ENCODE measurements at regions not wholly inside any gene's neighbourhood (a gene's known extent, or its start where the extent isn't known, plus 50 kb on each side); places are given as distances from the start of the nearest gene placed in this dataset.

DNA sequence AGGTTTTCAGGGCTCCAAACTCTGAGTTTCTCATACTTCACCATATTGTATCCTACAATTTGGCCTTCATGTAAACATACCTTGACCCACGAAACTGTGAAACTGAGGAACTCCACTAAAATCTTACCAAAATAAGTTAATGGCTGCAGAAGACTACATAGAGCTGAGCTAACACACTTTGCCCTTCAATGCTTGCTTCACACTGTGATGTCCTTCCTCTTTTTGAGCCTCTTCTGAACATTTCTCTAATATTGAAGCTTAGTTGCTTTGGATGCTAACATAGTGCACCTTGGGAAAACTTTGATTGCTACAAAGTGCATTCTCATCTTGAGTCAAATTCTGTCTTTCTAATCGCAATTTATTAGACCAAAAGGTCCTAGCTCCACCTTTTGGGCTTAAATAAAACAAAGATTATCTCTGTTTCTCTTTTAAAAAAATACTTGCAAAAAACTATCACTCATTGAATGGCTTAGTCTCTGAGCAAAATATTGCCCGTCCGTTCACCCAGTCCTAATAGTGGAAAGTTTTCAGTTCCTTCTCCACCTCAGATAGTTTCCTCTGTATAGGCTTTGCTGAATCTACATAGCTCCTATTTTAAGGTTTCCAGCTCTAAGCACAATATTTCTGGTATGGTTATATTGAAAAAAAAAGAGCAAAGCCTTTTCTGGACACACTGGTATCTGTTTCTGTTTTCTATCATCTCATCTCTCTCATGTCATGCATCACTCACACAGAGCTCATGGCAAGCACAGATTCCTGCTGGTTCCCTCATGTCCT, 494.6 kb downstream of the RFPL4B start:
- dilution Hi-C loops (cut with MboI; ENCODE audit: extremely low pct_ligation_motif_present, low sequenced_read_pairs): no loop called here
- H3K27me3 ChIP-seq (ENCODE audit: control insufficient read depth in 2 of 2, insufficient read depth in 2 of 2, low read length in 2 of 2): no peaks in the 10 kb centered on the region
- ChIA-PET CTCF (interaction anchor here (0.7 to 1.6 kb wide), 4 partner anchors 11 to 1017 kb away, joined by 3 to 7 read pairs (median 3); no protein-coding TSS in a partner anchor), POLR2A (no interaction called here)
- no peaks in the 10 kb centered on the region for H4K20me1 ChIP-seq (replicated peaks; ENCODE audit: control insufficient read depth, extremely low read depth, insufficient read depth, low read length)
- H3K79me2 ChIP-seq (ENCODE audit: control insufficient read depth, insufficient read depth, low read length): no peaks in the 10 kb centered on the region
- no peak for TF ChIP-seq MYC (IDR thresholded peaks at IDR 0.05; ENCODE audit: low read depth, low read length)
- TF ChIP-seq FOS (IDR thresholded peaks at IDR 0.05; ENCODE audit: borderline replicate concordance, insufficient read depth, low read length): no peak
- no peak for TF ChIP-seq GATA2 (IDR thresholded peaks at IDR 0.05; ENCODE audit: insufficient read depth, insufficient read length, low read depth, low read length)
- no peak overlapping the region for H3K4me3 ChIP-seq (replicated peaks in 1 of 3; ENCODE audit: insufficient read depth in 1 of 3, low read depth in 1 of 3, low read length in 3 of 3)
- DNase-seq (ENCODE audit: low read depth, low spot score) (no peak), FAIRE-seq (peak; percentile 48)
- no peak overlapping the region for H3K9ac ChIP-seq (replicated peaks; ENCODE audit: extremely low read depth, insufficient read depth, low read length)
- H3K9me3 ChIP-seq (replicated peaks; ENCODE audit: control insufficient read depth, insufficient read depth, low read length): no peaks in the 10 kb centered on the region
- intact Hi-C loops (cut with micrococcal nuclease): no loop called here
- no peaks in the 10 kb centered on the region for H3K4me1 ChIP-seq (ENCODE audit: control insufficient read depth, extremely low read depth, insufficient read depth, low read length)
- H3K36me3 ChIP-seq (ENCODE audit: control insufficient read depth in 2 of 2, extremely low read depth in 1 of 2, insufficient read depth in 2 of 2, low read length in 2 of 2): no peaks in the 10 kb centered on the region
- BruUV-seq (replicated peaks): no TSS peak
- H3K9me1 ChIP-seq (replicated peaks; ENCODE audit: control insufficient read depth, extremely low read depth, insufficient read depth, low read length): no peaks in the 10 kb centered on the region
- no peak overlapping the region for H3K27ac ChIP-seq (ENCODE audit: insufficient read depth, low read depth, low read length)
- no peak overlapping the region for H3K4me2 ChIP-seq (ENCODE audit: insufficient read depth, low read length)
- H2AFZ ChIP-seq (ENCODE audit: low read depth, low read length): no peak overlapping the region

DNA sequence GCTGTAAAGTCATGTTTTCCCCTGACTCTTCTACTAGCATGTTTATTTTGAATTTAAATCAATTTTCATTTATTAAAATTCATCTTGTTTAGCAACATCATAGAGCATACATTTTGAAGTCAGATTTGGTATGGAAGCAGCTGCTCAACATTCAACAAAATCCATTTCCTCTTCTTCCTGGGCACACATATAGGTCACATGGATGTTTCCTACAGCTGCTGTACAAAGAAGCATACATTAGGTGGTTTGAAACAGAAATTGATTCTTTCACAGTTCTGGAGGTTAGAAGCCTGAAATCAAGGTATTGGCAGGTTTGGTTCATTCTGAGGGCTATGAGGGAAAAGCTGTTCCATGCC, 495.2 kb downstream of the RFPL4B start:
- intact Hi-C loops (cut with micrococcal nuclease) (no loop called here), dilution Hi-C loops (cut with MboI; ENCODE audit: extremely low pct_ligation_motif_present, low sequenced_read_pairs) (no loop called here)
- H3K4me1 ChIP-seq (ENCODE audit: control insufficient read depth, extremely low read depth, insufficient read depth, low read length): no peaks in the 10 kb centered on the region
- ChIA-PET CTCF (interaction anchor here (0.7 to 1.6 kb wide), 4 partner anchors 12 to 1017 kb away, joined by 3 to 7 read pairs (median 3); no protein-coding TSS in a partner anchor), POLR2A (no interaction called here)
- no peaks in the 10 kb centered on the region for H3K9me1 ChIP-seq (replicated peaks; ENCODE audit: control insufficient read depth, extremely low read depth, insufficient read depth, low read length)
- DNase-seq (ENCODE audit: low read depth, low spot score) (peak; percentile 68), FAIRE-seq (no peak)
- no peaks in the 10 kb centered on the region for H4K20me1 ChIP-seq (replicated peaks; ENCODE audit: control insufficient read depth, extremely low read depth, insufficient read depth, low read length)
- no peak overlapping the region for H3K9ac ChIP-seq (replicated peaks; ENCODE audit: extremely low read depth, insufficient read depth, low read length)
- BruUV-seq (replicated peaks): no TSS peak
- H3K9me3 ChIP-seq (replicated peaks; ENCODE audit: control insufficient read depth, insufficient read depth, low read length): no peaks in the 10 kb centered on the region
- H3K27me3 ChIP-seq (ENCODE audit: control insufficient read depth in 2 of 2, insufficient read depth in 2 of 2, low read length in 2 of 2): no peaks in the 10 kb centered on the region
- H3K79me2 ChIP-seq (ENCODE audit: control insufficient read depth, insufficient read depth, low read length): no peaks in the 10 kb centered on the region
- TF ChIP-seq MYC (IDR thresholded peaks at IDR 0.05; ENCODE audit: low read depth, low read length) (no peak), GATA2 (IDR thresholded peaks at IDR 0.05; ENCODE audit: insufficient read depth, insufficient read length, low read depth, low read length) (no peak), POLR2A (IDR thresholded peaks at IDR 0.05; ENCODE audit: low read depth, low read length) (no peak)
- TF ChIP-seq, protein P1, sequence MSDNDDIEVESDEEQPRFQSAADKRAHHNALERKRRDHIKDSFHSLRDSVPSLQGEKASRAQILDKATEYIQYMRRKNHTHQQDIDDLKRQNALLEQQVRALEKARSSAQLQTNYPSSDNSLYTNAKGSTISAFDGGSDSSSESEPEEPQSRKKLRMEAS (IDR thresholded peaks at IDR 0.05; ENCODE audit: insufficient read depth, insufficient read length): no peak
- H3K4me2 ChIP-seq (ENCODE audit: insufficient read depth, low read length): no peak overlapping the region
- H3K36me3 ChIP-seq (ENCODE audit: control insufficient read depth in 2 of 2, extremely low read depth in 1 of 2, insufficient read depth in 2 of 2, low read length in 2 of 2): no peaks in the 10 kb centered on the region
- H3K27ac ChIP-seq (ENCODE audit: insufficient read depth, low read depth, low read length): no peak overlapping the region
- H3K4me3 ChIP-seq (replicated peaks in 1 of 3; ENCODE audit: insufficient read depth in 1 of 3, low read depth in 1 of 3, low read length in 3 of 3): no peak overlapping the region
- peak overlapping the region; percentile 11 for H2AFZ ChIP-seq (ENCODE audit: low read depth, low read length)

Measured in endothelial cell of umbilical vein (primary cell).